C4-2B (cell line): ENCODE measurements at regions not wholly inside any gene's neighbourhood (a gene's known extent, or its start where the extent isn't known, plus 50 kb on each side); places are given as distances from the start of the nearest gene placed in this dataset.

Experiments
- ZFX ChIP-seq: fragments of 450-650 bp; IDR thresholded peaks from 2 replicates; pipeline ENCODE4 v1.6.1; 2017
- TF ChIP-seq, protein P1 (sequence below): fragments of 450-650 bp; conservative IDR thresholded peaks from 2 replicates; pipeline ENCODE4 v1.5.1; 2017; ENCODE audit warnings: mild to moderate bottlenecking

DNA sequence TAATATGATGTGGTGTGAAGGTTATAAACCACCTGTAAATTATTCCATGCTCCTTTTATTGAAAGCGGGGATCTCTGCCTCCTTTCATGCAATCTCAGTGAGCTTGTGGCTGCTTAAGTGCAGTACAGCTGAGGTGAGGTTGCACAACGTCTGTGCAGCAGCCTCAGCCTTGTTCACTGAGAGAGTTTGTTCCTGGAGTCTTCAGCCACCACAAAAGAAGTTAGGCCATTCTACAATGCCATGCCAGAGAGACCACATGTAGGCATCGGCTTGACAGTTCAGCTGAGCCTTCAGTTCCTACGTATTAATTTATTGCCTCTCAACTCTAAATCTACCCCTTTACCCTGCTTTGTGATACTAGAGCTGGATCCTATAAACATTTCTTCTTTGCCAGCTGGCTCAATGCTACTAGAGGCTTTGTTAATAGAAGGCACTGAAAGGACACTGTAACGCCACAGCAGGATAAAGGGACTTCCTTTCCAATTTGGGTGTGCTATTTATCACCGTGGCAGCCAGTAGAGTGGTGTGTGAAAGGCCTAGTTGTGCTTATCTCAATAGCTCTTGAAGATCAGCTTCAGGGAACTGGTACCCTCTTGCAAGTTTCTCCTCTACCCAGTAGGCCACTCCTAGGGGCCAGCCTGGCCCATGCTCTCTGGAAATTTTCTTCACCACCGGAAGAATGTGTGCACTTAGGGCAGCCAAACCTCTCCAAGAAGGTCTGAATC lies 337.7 kb downstream of the IPO8 start:
- TF ChIP-seq, protein P1, sequence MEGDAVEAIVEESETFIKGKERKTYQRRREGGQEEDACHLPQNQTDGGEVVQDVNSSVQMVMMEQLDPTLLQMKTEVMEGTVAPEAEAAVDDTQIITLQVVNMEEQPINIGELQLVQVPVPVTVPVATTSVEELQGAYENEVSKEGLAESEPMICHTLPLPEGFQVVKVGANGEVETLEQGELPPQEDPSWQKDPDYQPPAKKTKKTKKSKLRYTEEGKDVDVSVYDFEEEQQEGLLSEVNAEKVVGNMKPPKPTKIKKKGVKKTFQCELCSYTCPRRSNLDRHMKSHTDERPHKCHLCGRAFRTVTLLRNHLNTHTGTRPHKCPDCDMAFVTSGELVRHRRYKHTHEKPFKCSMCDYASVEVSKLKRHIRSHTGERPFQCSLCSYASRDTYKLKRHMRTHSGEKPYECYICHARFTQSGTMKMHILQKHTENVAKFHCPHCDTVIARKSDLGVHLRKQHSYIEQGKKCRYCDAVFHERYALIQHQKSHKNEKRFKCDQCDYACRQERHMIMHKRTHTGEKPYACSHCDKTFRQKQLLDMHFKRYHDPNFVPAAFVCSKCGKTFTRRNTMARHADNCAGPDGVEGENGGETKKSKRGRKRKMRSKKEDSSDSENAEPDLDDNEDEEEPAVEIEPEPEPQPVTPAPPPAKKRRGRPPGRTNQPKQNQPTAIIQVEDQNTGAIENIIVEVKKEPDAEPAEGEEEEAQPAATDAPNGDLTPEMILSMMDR = no peak
- no peak for TF ChIP-seq ZFX
